Peyer's patch (tissue), 4 donors: ENCODE measurements at regions not wholly inside any gene's neighbourhood (a gene's known extent, or its start where the extent isn't known, plus 50 kb on each side); places are given as distances from the start of the nearest gene placed in this dataset.

Source experiments
- DNase-seq, 3 donors: peaks; one replicate each; pipeline ENCODE4 v3.0.0-alpha.2; 2017 to 2019
- H3K27ac ChIP-seq, 4 donors: fragments of 200-600 bp; sonication (generic); one replicate each; pipeline ENCODE4 v1.5.1; 2016 to 2019
- H3K27me3 ChIP-seq, 2 donors: fragments of 200-600 bp; sonication (generic); one replicate each; pipeline ENCODE4 v1.5.1; 2019
- H3K36me3 ChIP-seq, 3 donors: fragments of 200-600 bp; sonication (generic); one replicate each; pipeline ENCODE4 v1.5.1; 2016 to 2019
- H3K4me1 ChIP-seq, 4 donors: fragments of 200-600 bp; sonication (generic); one replicate each; pipeline ENCODE4 v1.5.1; 2016 to 2019
- H3K4me3 ChIP-seq, 4 donors: fragments of 200-600 bp; sonication (generic); 1 replicate in 3 of 4; 2 replicates in 1 of 4; pipeline ENCODE4 v1.5.1; 2016 to 2019; ENCODE audit warnings: mild to moderate bottlenecking in 1 of 4
- H3K9me3 ChIP-seq, 4 donors: fragments of 200-600 bp; sonication (generic); one replicate each; pipeline ENCODE4 v1.5.1; 2016 to 2019; ENCODE audit warnings: mild to moderate bottlenecking in 1 of 4
- POLR2A ChIP-seq, 2 donors: fragments of 450-650 bp; IDR thresholded peaks; one replicate each; pipeline ENCODE4 v1.5.1; 2017; ENCODE audit warnings: antibody characterized with exemption in 2 of 2, mild to moderate bottlenecking in 2 of 2, moderate library complexity in 2 of 2
- TF ChIP-seq, protein P1 (sequence below), 6 experiments: fragments of 450-650 bp in 4 of 6; fragments of 200-600 bp in 2 of 6; sonication (generic) in 1 of 6; IDR thresholded peaks; one replicate each; pipeline ENCODE4 v1.5.1; 2017 to 2019; ENCODE audit warnings: antibody characterized with exemption in 6 of 6, mild to moderate bottlenecking in 3 of 6, moderate library complexity in 1 of 6

- TF ChIP-seq POLR2A (IDR thresholded peaks at IDR 0.05) = no peak
- TF ChIP-seq, protein P1, sequence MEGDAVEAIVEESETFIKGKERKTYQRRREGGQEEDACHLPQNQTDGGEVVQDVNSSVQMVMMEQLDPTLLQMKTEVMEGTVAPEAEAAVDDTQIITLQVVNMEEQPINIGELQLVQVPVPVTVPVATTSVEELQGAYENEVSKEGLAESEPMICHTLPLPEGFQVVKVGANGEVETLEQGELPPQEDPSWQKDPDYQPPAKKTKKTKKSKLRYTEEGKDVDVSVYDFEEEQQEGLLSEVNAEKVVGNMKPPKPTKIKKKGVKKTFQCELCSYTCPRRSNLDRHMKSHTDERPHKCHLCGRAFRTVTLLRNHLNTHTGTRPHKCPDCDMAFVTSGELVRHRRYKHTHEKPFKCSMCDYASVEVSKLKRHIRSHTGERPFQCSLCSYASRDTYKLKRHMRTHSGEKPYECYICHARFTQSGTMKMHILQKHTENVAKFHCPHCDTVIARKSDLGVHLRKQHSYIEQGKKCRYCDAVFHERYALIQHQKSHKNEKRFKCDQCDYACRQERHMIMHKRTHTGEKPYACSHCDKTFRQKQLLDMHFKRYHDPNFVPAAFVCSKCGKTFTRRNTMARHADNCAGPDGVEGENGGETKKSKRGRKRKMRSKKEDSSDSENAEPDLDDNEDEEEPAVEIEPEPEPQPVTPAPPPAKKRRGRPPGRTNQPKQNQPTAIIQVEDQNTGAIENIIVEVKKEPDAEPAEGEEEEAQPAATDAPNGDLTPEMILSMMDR (IDR thresholded peaks at IDR 0.05) = no peak
- Histone ChIP-seq H3K9me3 (no peaks in the 10 kb centered on the region), H3K4me3 (no peak overlapping the region), H3K4me1 (no peaks in the 10 kb centered on the region), H3K27me3 (peaks cover 0 to 4% of the 10 kb centered on the region in 2 donors), H3K27ac (no peak overlapping the region), H3K36me3 (no peaks in the 10 kb centered on the region)
- no peak for DNase-seq
These were observed 75.6 kb upstream of the ANKRD34C start for GRCh38 chr15:79206940-79207339.

GRCh38 chr15:79204886-79205675 lies 77.4 kb upstream of the ANKRD34C start:
- H3K27me3 ChIP-seq = peaks cover 0 to 4% of the 10 kb centered on the region in 2 donors
- no peaks in the 10 kb centered on the region for H3K9me3 ChIP-seq
- H3K36me3 ChIP-seq = no peaks in the 10 kb centered on the region
- DNase-seq = no peak
- H3K4me3 ChIP-seq = no peak overlapping the region
- H3K27ac ChIP-seq = no peak overlapping the region
- H3K4me1 ChIP-seq = no peaks in the 10 kb centered on the region
- TF ChIP-seq, protein P1 (IDR thresholded peaks at IDR 0.05) = no peak
- no peak for TF ChIP-seq POLR2A (IDR thresholded peaks at IDR 0.05)

DNA sequence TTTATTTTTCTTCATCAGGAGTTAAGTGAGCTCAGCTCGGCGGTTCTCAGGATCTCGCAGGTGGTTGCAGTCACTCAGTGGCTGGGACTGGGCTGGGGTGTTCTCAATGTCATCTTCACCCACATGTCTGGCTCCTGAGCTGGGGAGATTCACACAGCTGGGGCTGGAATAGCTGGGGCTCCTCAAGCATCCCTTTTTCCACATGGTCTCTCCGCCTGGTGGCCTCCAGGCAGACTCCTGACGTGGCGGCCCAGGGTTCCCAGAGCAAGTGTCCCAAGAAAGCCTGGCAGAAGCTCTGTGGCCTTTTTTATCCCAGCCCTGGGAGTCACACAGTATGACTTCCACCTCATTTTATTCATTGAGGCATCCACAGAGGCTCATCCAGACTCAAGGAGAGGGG lies 84.1 kb upstream of the ANKRD34C start:
- Histone ChIP-seq H3K9me3 (no peaks in the 10 kb centered on the region), H3K27ac (no peak overlapping the region), H3K4me1 (no peaks in the 10 kb centered on the region), H3K36me3 (no peaks in the 10 kb centered on the region), H3K4me3 (no peak overlapping the region), H3K27me3 (no peaks in the 10 kb centered on the region)
- peak in 1 of 3 donors; percentile 28 for DNase-seq
- TF ChIP-seq, protein P1 (IDR thresholded peaks at IDR 0.05) = no peak
- no peak for TF ChIP-seq POLR2A (IDR thresholded peaks at IDR 0.05)

GRCh38 chr15:79197285-79197684 lies 85.2 kb upstream of the ANKRD34C start:
- H3K4me1 ChIP-seq = no peaks in the 10 kb centered on the region
- H3K27ac ChIP-seq = no peak overlapping the region
- no peaks in the 10 kb centered on the region for H3K9me3 ChIP-seq
- H3K27me3 ChIP-seq = no peaks in the 10 kb centered on the region
- H3K36me3 ChIP-seq = no peaks in the 10 kb centered on the region
- no peak for TF ChIP-seq POLR2A (IDR thresholded peaks at IDR 0.05)
- TF ChIP-seq, protein P1 (IDR thresholded peaks at IDR 0.05) = no peak
- peak in 1 of 3 donors; percentile 0 for DNase-seq
- H3K4me3 ChIP-seq = no peak overlapping the region

GRCh38 chr15:79195802-79196201 lies 86.7 kb upstream of the ANKRD34C start:
- DNase-seq = peak in 1 of 3 donors; percentile 14
- no peak overlapping the region for H3K4me3 ChIP-seq
- no peaks in the 10 kb centered on the region for H3K36me3 ChIP-seq
- TF ChIP-seq, protein P1 (IDR thresholded peaks at IDR 0.05) = no peak
- H3K27ac ChIP-seq = no peak overlapping the region
- H3K4me1 ChIP-seq = no peaks in the 10 kb centered on the region
- no peaks in the 10 kb centered on the region for H3K9me3 ChIP-seq
- H3K27me3 ChIP-seq = no peaks in the 10 kb centered on the region
